ENCODE measurements at regions not wholly inside any gene's neighbourhood (a gene's known extent, or its start where the extent isn't known, plus 50 kb on each side); places are given as distances from the start of the nearest gene placed in this dataset.

- no peaks in the 10 kb centered on the region for H3K36me3 ChIP-seq
- no peak overlapping the region for H3K27ac ChIP-seq
- H3K27me3 ChIP-seq (replicated peaks; ENCODE audit: insufficient read depth): no peaks in the 10 kb centered on the region
- no peak for DNase-seq (ENCODE audit: low spot score)
- no peaks in the 10 kb centered on the region for H3K4me1 ChIP-seq (replicated peaks)
- WGBS: 89% methylated on average over 7 of the region's 7 CpGs
- intact Hi-C loops (cut with DNase I): no loop called here
- no peaks in the 10 kb centered on the region for H3K9me3 ChIP-seq
- TF ChIP-seq POLR2AphosphoS5 (IDR thresholded peaks at IDR 0.05) (no peak), CTCF (IDR thresholded peaks at IDR 0.05) (no peak), POLR2A (IDR thresholded peaks at IDR 0.05) (no peak)
- no peak overlapping the region for H3K4me3 ChIP-seq
Measured at GRCh38 chr19:32178956-32179355, 166.5 kb upstream of the ZNF507 start.

- TF ChIP-seq POLR2AphosphoS5 (IDR thresholded peaks at IDR 0.05) (no peak), POLR2A (IDR thresholded peaks at IDR 0.05) (no peak), CTCF (IDR thresholded peaks at IDR 0.05) (no peak)
- intact Hi-C loops (cut with DNase I): no loop called here
Measured at GRCh38 chr19:32181216-32181920, 164.0 kb upstream of the ZNF507 start.

DNA sequence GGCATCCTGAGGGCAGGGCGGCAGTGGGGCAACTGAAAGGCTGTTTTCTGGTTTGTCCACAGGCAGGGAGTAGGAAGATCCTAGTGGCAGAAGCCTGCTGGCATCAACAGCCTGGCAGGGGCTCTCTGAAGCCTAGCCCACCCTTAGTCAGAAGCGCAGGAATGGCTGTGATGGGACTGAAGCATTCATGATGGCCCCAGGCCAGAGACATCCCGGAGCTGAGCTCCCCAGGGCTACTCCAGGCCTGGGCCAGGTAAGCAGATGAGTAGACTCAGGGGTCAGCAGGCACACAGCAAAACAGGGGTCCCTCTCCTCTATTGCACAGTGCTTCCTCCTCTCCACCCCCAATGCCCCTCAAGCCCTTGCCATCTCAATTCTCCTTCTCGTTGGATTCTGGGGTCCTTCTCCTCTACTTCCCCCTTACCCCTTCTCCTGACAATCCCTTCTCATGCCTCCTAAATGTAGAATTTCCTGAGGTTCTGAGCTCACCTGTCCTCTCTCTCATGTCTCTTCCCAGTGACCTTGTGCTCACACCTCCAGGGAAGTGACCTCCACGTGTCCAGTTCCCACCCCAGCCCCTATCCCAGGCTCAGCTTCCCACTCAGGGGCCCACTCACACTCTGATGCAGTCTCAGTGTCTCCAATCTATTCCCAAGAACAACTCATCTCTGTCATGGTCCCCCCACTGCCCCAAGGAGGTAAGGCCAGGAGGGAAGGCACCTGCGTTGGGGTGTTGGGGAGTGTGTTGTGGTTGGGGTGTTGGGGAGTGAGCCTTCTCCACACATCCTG lies 158.7 kb upstream of the ZNF507 start:
- 84% methylated on average over 6 of the region's 6 CpGs for WGBS
- Histone ChIP-seq H3K4me1 (replicated peaks) (no peaks in the 10 kb centered on the region), H3K27ac (no peak overlapping the region), H3K9me3 (no peaks in the 10 kb centered on the region), H3K4me3 (no peak overlapping the region), H3K36me3 (no peaks in the 10 kb centered on the region), H3K27me3 (replicated peaks; ENCODE audit: insufficient read depth) (no peaks in the 10 kb centered on the region)
- intact Hi-C loops (cut with DNase I): no loop called here
- TF ChIP-seq POLR2A (IDR thresholded peaks at IDR 0.05) (no peak), POLR2AphosphoS5 (IDR thresholded peaks at IDR 0.05) (no peak), CTCF (IDR thresholded peaks at IDR 0.05) (no peak)
- DNase-seq (ENCODE audit: low spot score): no peak

More at GRCh38 chr19:32181216-32181920, 164.0 kb upstream of the ZNF507 start:
- Histone ChIP-seq H3K27me3 (replicated peaks; ENCODE audit: insufficient read depth) (no peaks in the 10 kb centered on the region), H3K9me3 (no peaks in the 10 kb centered on the region), H3K4me1 (replicated peaks) (no peaks in the 10 kb centered on the region), H3K4me3 (no peak overlapping the region), H3K36me3 (no peaks in the 10 kb centered on the region), H3K27ac (no peak overlapping the region)
- WGBS: 66% methylated on average over 13 of the region's 13 CpGs
- no peak for DNase-seq (ENCODE audit: low spot score)

DNA sequence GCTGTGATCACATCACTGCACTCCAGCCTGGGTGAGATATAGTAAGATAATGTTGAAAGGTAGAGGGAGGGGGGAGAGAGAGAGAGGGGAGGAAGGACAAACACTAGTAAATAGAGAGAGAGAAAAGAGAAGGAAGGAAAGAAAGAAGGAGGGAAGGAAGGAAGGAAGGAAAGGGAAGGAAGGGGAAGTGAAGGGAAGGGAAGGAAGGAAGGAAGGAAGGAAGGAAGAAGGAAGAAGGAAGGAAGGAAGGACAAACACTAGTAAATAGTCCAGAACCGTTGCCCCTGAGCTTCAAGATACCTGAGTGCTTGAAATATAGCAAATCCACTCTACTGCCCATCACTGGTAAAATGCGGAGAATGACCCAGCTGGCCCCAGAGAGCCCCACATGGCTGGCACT lies 156.5 kb upstream of the ZNF507 start:
- no peak overlapping the region for H3K4me3 ChIP-seq
- no peaks in the 10 kb centered on the region for H3K27me3 ChIP-seq (replicated peaks; ENCODE audit: insufficient read depth)
- WGBS: 67% methylated on average over 2 of the region's 2 CpGs
- no peaks in the 10 kb centered on the region for H3K4me1 ChIP-seq (replicated peaks)
- TF ChIP-seq POLR2AphosphoS5 (IDR thresholded peaks at IDR 0.05) (no peak), POLR2A (IDR thresholded peaks at IDR 0.05) (no peak), CTCF (IDR thresholded peaks at IDR 0.05) (no peak)
- no peak overlapping the region for H3K27ac ChIP-seq
- no peak for DNase-seq (ENCODE audit: low spot score)
- no peaks in the 10 kb centered on the region for H3K9me3 ChIP-seq
- intact Hi-C loops (cut with DNase I): no loop called here
- H3K36me3 ChIP-seq: no peaks in the 10 kb centered on the region
